Thymus (tissue), 11 donors: ENCODE measurements at regions not wholly inside any gene's neighbourhood (a gene's known extent, or its start where the extent isn't known, plus 50 kb on each side); places are given as distances from the start of the nearest gene placed in this dataset.

Experiments
- DNase-seq, 9 donors: peaks; one replicate each; pipeline ENCODE4 v3.0.0-alpha.2; 2013; ENCODE audit warnings: low spot score in 9 of 9, low read depth in 6 of 9, missing footprints in 1 of 9
- H3K27ac ChIP-seq, 2 donors: one replicate each; pipeline ENCODE4 v1.5.1; 2013; ENCODE audit warnings: control low read depth in 1 of 2, low read depth in 1 of 2, low read length in 1 of 2, mild to moderate bottlenecking in 1 of 2, moderate library complexity in 1 of 2
- H3K27me3 ChIP-seq, 2 donors: one replicate each; pipeline ENCODE4 v1.5.1; 2013; ENCODE audit warnings: low read length in 1 of 2; ENCODE audit not compliant: control insufficient read depth in 2 of 2, insufficient read depth in 1 of 2
- H3K36me3 ChIP-seq, 2 donors: one replicate each; pipeline ENCODE4 v1.5.1; 2013; ENCODE audit warnings: low read length in 1 of 2, mild to moderate bottlenecking in 1 of 2, moderate library complexity in 1 of 2; ENCODE audit not compliant: control insufficient read depth in 2 of 2, insufficient read depth in 2 of 2
- H3K4me1 ChIP-seq, 2 donors: one replicate each; pipeline ENCODE4 v1.5.1; 2013; ENCODE audit warnings: low read length in 2 of 2; ENCODE audit not compliant: control insufficient read depth in 2 of 2, insufficient read depth in 2 of 2
- H3K4me3 ChIP-seq, 2 donors: one replicate each; pipeline ENCODE4 v1.5.1; 2013; ENCODE audit warnings: low read length in 2 of 2, control low read depth in 1 of 2, mild to moderate bottlenecking in 1 of 2
- H3K9me3 ChIP-seq, 2 donors: one replicate each; pipeline ENCODE4 v1.5.1; 2013; ENCODE audit warnings: low read length in 1 of 2, mild to moderate bottlenecking in 1 of 2; ENCODE audit not compliant: control insufficient read depth in 2 of 2, insufficient read depth in 1 of 2
- WGBS: extraction: QIAGEN DNeasy Blood & Tissue Kit; methylation state at CpG from one replicate; pipeline ENCODE4 v1.1.7; 2013; 5-methylcytosine and 5-hydroxymethylcytosine counted together
- donor health status: healthy.

- H3K27ac ChIP-seq, result no peak overlapping the region
- no peaks in the 10 kb centered on the region for H3K36me3 ChIP-seq
- H3K9me3 ChIP-seq, result peaks cover 0 to 6% of the 10 kb centered on the region in 2 donors
- no peak for DNase-seq
- no peak overlapping the region for H3K4me3 ChIP-seq
- WGBS, result 97% methylated on average over 4 of the region's 4 CpGs
- H3K27me3 ChIP-seq, result peaks cover 0 to 5% of the 10 kb centered on the region in 2 donors
- no peaks in the 10 kb centered on the region for H3K4me1 ChIP-seq
These were observed 344.5 kb downstream of the RPS24 start for GRCh38 chr10:78378192-78378591.

GRCh38 chr10:78381107-78381506, 347.4 kb downstream of the RPS24 start:
- Histone ChIP-seq H3K4me3 (no peak overlapping the region), H3K4me1 (no peaks in the 10 kb centered on the region), H3K9me3 (peaks cover 0 to 6% of the 10 kb centered on the region in 2 donors), H3K27me3 (peaks cover 0 to 5% of the 10 kb centered on the region in 2 donors), H3K36me3 (no peaks in the 10 kb centered on the region), H3K27ac (no peak overlapping the region)
- DNase-seq, result no peak
- WGBS, result 61% methylated on average over 19 of the region's 19 CpGs

GRCh38 chr10:78382047-78382446, 348.4 kb downstream of the RPS24 start:
- Histone ChIP-seq H3K9me3 (peaks cover 0 to 6% of the 10 kb centered on the region in 2 donors), H3K27me3 (peaks cover 0 to 5% of the 10 kb centered on the region in 2 donors), H3K4me3 (no peak overlapping the region), H3K36me3 (no peaks in the 10 kb centered on the region), H3K27ac (no peak overlapping the region), H3K4me1 (no peaks in the 10 kb centered on the region)
- no peak for DNase-seq
- WGBS, result 87% methylated on average over 5 of the region's 5 CpGs

GRCh38 chr10:78382772-78383171, 349.1 kb downstream of the RPS24 start:
- Histone ChIP-seq H3K36me3 (no peaks in the 10 kb centered on the region), H3K4me1 (no peaks in the 10 kb centered on the region), H3K4me3 (no peak overlapping the region), H3K27ac (no peak overlapping the region), H3K27me3 (peaks cover 0 to 5% of the 10 kb centered on the region in 2 donors), H3K9me3 (peaks cover 0 to 6% of the 10 kb centered on the region in 2 donors)
- WGBS, result 95% methylated on average over 2 of the region's 2 CpGs
- no peak for DNase-seq

- DNase-seq, result no peak
- WGBS, result 97% methylated on average over 2 of the region's 2 CpGs
These were observed 349.9 kb downstream of the RPS24 start for GRCh38 chr10:78383378-78384048.

GRCh38 chr10:78384049-78384431, 350.4 kb downstream of the RPS24 start:
- Histone ChIP-seq H3K9me3 (peaks cover 0 to 6% of the 10 kb centered on the region in 2 donors), H3K4me3 (no peak overlapping the region), H3K4me1 (no peaks in the 10 kb centered on the region), H3K27ac (no peak overlapping the region), H3K36me3 (no peaks in the 10 kb centered on the region), H3K27me3 (peaks cover 0 to 5% of the 10 kb centered on the region in 2 donors)
- DNase-seq, result no peak
- 100% methylated on average over 1 of the region's 1 CpG for WGBS

More at GRCh38 chr10:78383378-78384048, 349.9 kb downstream of the RPS24 start:
- no peak overlapping the region for H3K4me3 ChIP-seq
- peaks cover 0 to 5% of the 10 kb centered on the region in 2 donors for H3K27me3 ChIP-seq
- H3K9me3 ChIP-seq, result peaks cover 0 to 6% of the 10 kb centered on the region in 2 donors
- H3K36me3 ChIP-seq, result no peaks in the 10 kb centered on the region
- H3K27ac ChIP-seq, result no peak overlapping the region
- no peaks in the 10 kb centered on the region for H3K4me1 ChIP-seq

- Histone ChIP-seq H3K27me3 (peaks cover 0 to 5% of the 10 kb centered on the region in 2 donors), H3K4me3 (no peak overlapping the region), H3K36me3 (no peaks in the 10 kb centered on the region), H3K9me3 (no peaks in the 10 kb centered on the region), H3K4me1 (no peaks in the 10 kb centered on the region), H3K27ac (no peak overlapping the region)
- no peak for DNase-seq
- 98% methylated on average over 5 of the region's 5 CpGs for WGBS
These were observed 351.9 kb downstream of the RPS24 start for GRCh38 chr10:78385599-78385998.

- H3K4me3 ChIP-seq, result no peak overlapping the region
- no peaks in the 10 kb centered on the region for H3K9me3 ChIP-seq
- H3K27ac ChIP-seq, result no peak overlapping the region
- no peak for DNase-seq
- 83% methylated on average over 5 of the region's 5 CpGs for WGBS
- H3K36me3 ChIP-seq, result no peaks in the 10 kb centered on the region
- H3K27me3 ChIP-seq, result peaks cover 0 to under 1% of the 10 kb centered on the region in 2 donors
- H3K4me1 ChIP-seq, result no peaks in the 10 kb centered on the region
These were observed 352.8 kb downstream of the RPS24 start for GRCh38 chr10:78386509-78386908.

- H3K4me1 ChIP-seq, result no peaks in the 10 kb centered on the region
- H3K27me3 ChIP-seq, result no peaks in the 10 kb centered on the region
- 89% methylated on average over 9 of the region's 9 CpGs for WGBS
- DNase-seq, result no peak
- H3K9me3 ChIP-seq, result no peaks in the 10 kb centered on the region
- no peak overlapping the region for H3K4me3 ChIP-seq
- no peaks in the 10 kb centered on the region for H3K36me3 ChIP-seq
- no peak overlapping the region for H3K27ac ChIP-seq
These were observed 354.8 kb downstream of the RPS24 start for GRCh38 chr10:78388331-78389050.
